K562 (cell line): ENCODE measurements at regions not wholly inside any gene's neighbourhood (a gene's known extent, or its start where the extent isn't known, plus 50 kb on each side); places are given as distances from the start of the nearest gene placed in this dataset.

Source experiments
- ATAC-seq: fragments of 200-7000 bp; cut with Tn5 transposase; 3 replicates; pipeline ENCODE4 v1.9.1; 2020; ENCODE audit warnings: moderate library complexity
- BruUV-seq: library from RNA; stranded (reverse); fragments of 400-500 nt; replicated peaks from 2 replicates; lab custom pipeline; 2021; lab: Mats Ljungman, UMichigan
- CTCF ChIA-PET: fragments of 300-600 bp; formaldehyde crosslinking; extraction: SDS; loops from one replicate; lab custom pipeline; 2021; ENCODE audit warnings: low intra/inter-chr PET ratio; lab: Yijun Ruan, JAX
- POLR2A ChIA-PET: fragments of 300-600, 350-650 bp; sonication (Branson Sonifier 250); formaldehyde crosslinking; extraction: SDS; loops from one replicate; lab custom pipeline; 2021; ENCODE audit warnings: antibody characterized with exemption, inconsistent platforms; lab: Yijun Ruan, JAX
- DNase-seq, 4 experiments: peaks; one replicate each; pipeline versions ENCODE4 v3.0.0 to v3.0.0-alpha.2; 2011 to 2018; ENCODE audit warnings: low spot score in 3 of 4, mixed read lengths in 3 of 4; ENCODE audit errors: extremely low read depth in 1 of 4
- FAIRE-seq: peaks from 2 replicates; lab custom pipeline; 2011; peaks lifted over from hg19 to GRCh38; lab: Jason Lieb, UNC
- H2AFZ ChIP-seq: 2 replicates; pipeline ENCODE4 v1.6.0; 2011; ENCODE audit warnings: low read depth, low read length, control low read depth, inconsistent platforms
- H3K27ac ChIP-seq: fragments of 200-600 bp; 3 replicates; pipeline ENCODE4 v1.8.0; 2011; ENCODE audit warnings: low read depth, mild to moderate bottlenecking, control low read depth, inconsistent platforms, low read length, moderate library complexity, mixed read lengths; ENCODE audit errors: extremely low read depth
- H3K27me3 ChIP-seq, 2 experiments: fragments of 300-600 bp in 1 of 2; 2 replicates in 1 of 2; 3 replicates in 1 of 2; pipeline versions ENCODE4 v1.6.0 to v1.8.0; 2011; ENCODE audit warnings: inconsistent platforms in 2 of 2, low read length in 2 of 2, mild to moderate bottlenecking in 1 of 2, mixed read lengths in 1 of 2, moderate library complexity in 1 of 2; ENCODE audit not compliant: control insufficient read depth in 2 of 2, insufficient read depth in 2 of 2
- H3K36me3 ChIP-seq: fragments of 300-600 bp; 3 replicates; pipeline ENCODE4 v1.8.0; 2011; ENCODE audit warnings: mild to moderate bottlenecking, low read length, inconsistent platforms; ENCODE audit not compliant: control insufficient read depth, insufficient read depth
- H3K4me1 ChIP-seq, 2 experiments: fragments of 200-600 bp in 1 of 2; replicated peaks in 1 of 2; 2 replicates in 1 of 2; 3 replicates in 1 of 2; pipeline versions ENCODE4 v1.5.1 to v1.8.0; 2011; ENCODE audit warnings: inconsistent platforms in 2 of 2, low read length in 2 of 2, mild to moderate bottlenecking in 1 of 2, mixed read lengths in 1 of 2, moderate library complexity in 1 of 2; ENCODE audit not compliant: control insufficient read depth in 2 of 2, insufficient read depth in 2 of 2
- H3K4me2 ChIP-seq: 2 replicates; pipeline ENCODE4 v1.6.1; 2011; ENCODE audit warnings: low read length, control low read depth, inconsistent platforms, mixed read lengths; ENCODE audit not compliant: insufficient read depth
- H3K4me3 ChIP-seq: fragments of 200-600 bp; sonication (generic), shearing (Covaris generic); 2 replicates; pipeline ENCODE4 v1.5.1; 2016; ENCODE audit warnings: control low read depth, inconsistent platforms
- H3K79me2 ChIP-seq: fragments of 200-600 bp; 3 replicates; pipeline ENCODE4 v1.8.0; 2011; ENCODE audit warnings: low read length, inconsistent platforms; ENCODE audit not compliant: control insufficient read depth, insufficient read depth
- H3K9ac ChIP-seq, 2 experiments: 2 replicates each; pipeline versions ENCODE4 v1.6.0 to v1.6.1; 2011; ENCODE audit warnings: low read depth in 2 of 2, low read length in 2 of 2, control low read depth in 1 of 2, inconsistent platforms in 1 of 2, mild to moderate bottlenecking in 1 of 2, mixed read lengths in 1 of 2; ENCODE audit not compliant: insufficient read depth in 1 of 2
- H3K9me1 ChIP-seq: one replicate; pipeline ENCODE4 v1.6.0; 2011; ENCODE audit warnings: inconsistent platforms, mild to moderate bottlenecking, low read length, moderate library complexity; ENCODE audit not compliant: control insufficient read depth, insufficient read depth
- H3K9me3 ChIP-seq: replicated peaks from 2 replicates; pipeline ENCODE4 v1.5.1; 2011; ENCODE audit warnings: low read depth, low read length, inconsistent platforms; ENCODE audit not compliant: control insufficient read depth, insufficient read depth
- H4K20me1 ChIP-seq: replicated peaks from 2 replicates; pipeline ENCODE4 v1.6.1; 2011; ENCODE audit warnings: low read length, inconsistent platforms, mixed read lengths; ENCODE audit not compliant: control insufficient read depth, insufficient read depth
- CEBPG ChIP-seq, 3 experiments: fragments of 200-800 bp in 1 of 3; sonication (Bioruptor generic) in 1 of 3; sonication (generic) in 1 of 3; formaldehyde crosslinking in 1 of 3; IDR thresholded peaks in 2 of 3; conservative IDR thresholded peaks in 1 of 3; 2 replicates each; pipeline versions ENCODE4 v1.6.1 to v1.8.0; 2016 to 2022; ENCODE audit warnings: missing compliant biosample characterization in 2 of 3, missing genetic modification characterization in 2 of 3, mild to moderate bottlenecking in 1 of 3, missing genetic modification reagents in 1 of 3
- FOXJ3 ChIP-seq: sonication (generic); formaldehyde crosslinking; IDR thresholded peaks from 2 replicates; pipeline ENCODE4 v1.4.0; 2020; ENCODE audit warnings: mild to moderate bottlenecking, missing genetic modification reagents
- HSF4 ChIP-seq: fragments of 250-450 bp; sonication (Bioruptor Pico); IDR thresholded peaks from 2 replicates; pipeline ENCODE4 v2.1.2; 2022; ENCODE audit warnings: mild to moderate bottlenecking, moderate library complexity, borderline replicate concordance
- KHSRP ChIP-seq: fragments of 450-650 bp; IDR thresholded peaks from 2 replicates; pipeline ENCODE4 v1.6.1; 2017
- RAD51 ChIP-seq: fragments of 450-650 bp; IDR thresholded peaks from 2 replicates; pipeline ENCODE4 v1.7.1; 2016; ENCODE audit warnings: low read depth, mild to moderate bottlenecking, borderline replicate concordance
- TEAD1 ChIP-seq, 2 experiments: fragments of 450-650 bp in 1 of 2; sonication (generic) in 1 of 2; formaldehyde crosslinking; IDR thresholded peaks; 2 replicates each; pipeline versions ENCODE4 v1.4.0 to v1.8.0; 2020 to 2022; ENCODE audit warnings: mild to moderate bottlenecking in 2 of 2, missing genetic modification reagents in 1 of 2
- TRIM25 ChIP-seq: fragments of 450-650 bp; IDR thresholded peaks from 2 replicates; pipeline ENCODE4 v1.7.0; 2016; ENCODE audit warnings: borderline replicate concordance
- WHSC1 ChIP-seq: IDR thresholded peaks from one replicate; pipeline ENCODE4 v1.6.1; 2012; ENCODE audit warnings: low read length, control low read depth, inconsistent platforms
- ZBTB1 ChIP-seq: sonication (generic); formaldehyde crosslinking; IDR thresholded peaks from 2 replicates; pipeline ENCODE4 v1.8.1; 2023; ENCODE audit warnings: missing genetic modification reagents, low read depth, mild to moderate bottlenecking, borderline replicate concordance
- ZSCAN29 ChIP-seq: fragments of 450-650 bp; IDR thresholded peaks from 2 replicates; pipeline ENCODE4 v1.6.1; 2017
- WGBS: fragments of 100-300 bp; shearing (Covaris generic); methylation state at CpG from one replicate; pipeline ENCODE4 v1.1.6; 2016; ENCODE audit warnings: low coverage, mixed read lengths; ENCODE audit not compliant: insufficient coverage; ENCODE audit errors: missing lambda C conversion rate; 5-methylcytosine and 5-hydroxymethylcytosine counted together
- in situ Hi-C: fragments of 300-500 bp; cut with MboI; formaldehyde crosslinking; loops from 4 replicates; pipeline ENCODE4 v1.15.0; 2018; ENCODE audit warnings: inconsistent platforms, mixed read lengths
- intact Hi-C: fragments of 100-400 bp; cut with micrococcal nuclease; formaldehyde crosslinking; loops from 2 replicates; pipeline ENCODE4 v1.14.2; 2022
- TF ChIP-seq, protein P1 (sequence below): fragments of 200-400 bp; formaldehyde crosslinking; IDR thresholded peaks from 2 replicates; pipeline ENCODE4 v1.6.1; 2017; ENCODE audit warnings: mild to moderate bottlenecking, low read depth, low read length, moderate library complexity
- TF ChIP-seq, protein P2 (sequence below): sonication (generic); formaldehyde crosslinking; IDR thresholded peaks from 2 replicates; pipeline ENCODE4 v1.8.0; 2022; ENCODE audit warnings: mild to moderate bottlenecking, missing genetic modification reagents, borderline replicate concordance

DNA sequence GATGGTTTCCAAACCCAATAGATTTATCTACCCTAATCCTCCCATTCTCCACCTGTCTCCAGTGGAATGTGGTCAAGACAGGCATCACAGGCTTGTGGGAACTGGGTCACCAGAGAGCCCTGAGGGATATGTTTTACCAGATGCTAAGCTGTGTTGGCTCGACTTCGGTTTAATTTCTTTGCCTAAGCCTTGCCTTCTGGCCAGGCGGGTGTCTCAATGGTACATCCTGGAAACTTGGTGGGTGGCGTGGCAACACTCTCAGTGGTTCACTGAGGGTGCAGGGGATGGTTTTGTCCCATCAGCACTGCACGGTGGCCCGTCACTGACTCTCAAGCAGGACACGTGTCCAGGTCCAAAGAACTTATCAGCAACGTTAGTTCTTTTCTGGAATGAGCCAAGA, 192.2 kb downstream of the TENT4A start (continued):
- TF ChIP-seq, protein P1, sequence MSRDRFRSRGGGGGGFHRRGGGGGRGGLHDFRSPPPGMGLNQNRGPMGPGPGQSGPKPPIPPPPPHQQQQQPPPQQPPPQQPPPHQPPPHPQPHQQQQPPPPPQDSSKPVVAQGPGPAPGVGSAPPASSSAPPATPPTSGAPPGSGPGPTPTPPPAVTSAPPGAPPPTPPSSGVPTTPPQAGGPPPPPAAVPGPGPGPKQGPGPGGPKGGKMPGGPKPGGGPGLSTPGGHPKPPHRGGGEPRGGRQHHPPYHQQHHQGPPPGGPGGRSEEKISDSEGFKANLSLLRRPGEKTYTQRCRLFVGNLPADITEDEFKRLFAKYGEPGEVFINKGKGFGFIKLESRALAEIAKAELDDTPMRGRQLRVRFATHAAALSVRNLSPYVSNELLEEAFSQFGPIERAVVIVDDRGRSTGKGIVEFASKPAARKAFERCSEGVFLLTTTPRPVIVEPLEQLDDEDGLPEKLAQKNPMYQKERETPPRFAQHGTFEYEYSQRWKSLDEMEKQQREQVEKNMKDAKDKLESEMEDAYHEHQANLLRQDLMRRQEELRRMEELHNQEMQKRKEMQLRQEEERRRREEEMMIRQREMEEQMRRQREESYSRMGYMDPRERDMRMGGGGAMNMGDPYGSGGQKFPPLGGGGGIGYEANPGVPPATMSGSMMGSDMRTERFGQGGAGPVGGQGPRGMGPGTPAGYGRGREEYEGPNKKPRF: no peak
- TF ChIP-seq ZSCAN29 (no peak), RAD51 (no peak), TRIM25 (no peak), KHSRP (no peak), ZBTB1 (CRISPR knock-in tag) (no peak)

GRCh38 chr5:6905883-6906282, 192.7 kb downstream of the TENT4A start:
- in situ Hi-C loops (no loop called here), intact Hi-C loops (no loop called here)
- ChIA-PET POLR2A (no interaction called here), CTCF (no interaction called here)
- H3K4me2 ChIP-seq: no peak overlapping the region
- FAIRE-seq (no peak), DNase-seq (no peak), ATAC-seq (no peak)
- TF ChIP-seq TEAD1 (CRISPR knock-in tag; IDR thresholded peaks at IDR 0.05) (no peak), FOXJ3 (CRISPR knock-in tag) (no peak), HSF4 (CRISPR knock-in tag) (no peak), WHSC1 (no peak), CEBPG (CRISPR knock-in tag; IDR thresholded peaks at IDR 0.05) (no peak), CEBPG (tag; conservative IDR thresholded peaks at IDR 0.05 in 1 of 2, IDR thresholded peaks at IDR 0.05 in 1 of 2) (peak in 1 of 2 experiments; percentile 53; a peak in 1 of 4 replicates)
- TF ChIP-seq, protein P2, sequence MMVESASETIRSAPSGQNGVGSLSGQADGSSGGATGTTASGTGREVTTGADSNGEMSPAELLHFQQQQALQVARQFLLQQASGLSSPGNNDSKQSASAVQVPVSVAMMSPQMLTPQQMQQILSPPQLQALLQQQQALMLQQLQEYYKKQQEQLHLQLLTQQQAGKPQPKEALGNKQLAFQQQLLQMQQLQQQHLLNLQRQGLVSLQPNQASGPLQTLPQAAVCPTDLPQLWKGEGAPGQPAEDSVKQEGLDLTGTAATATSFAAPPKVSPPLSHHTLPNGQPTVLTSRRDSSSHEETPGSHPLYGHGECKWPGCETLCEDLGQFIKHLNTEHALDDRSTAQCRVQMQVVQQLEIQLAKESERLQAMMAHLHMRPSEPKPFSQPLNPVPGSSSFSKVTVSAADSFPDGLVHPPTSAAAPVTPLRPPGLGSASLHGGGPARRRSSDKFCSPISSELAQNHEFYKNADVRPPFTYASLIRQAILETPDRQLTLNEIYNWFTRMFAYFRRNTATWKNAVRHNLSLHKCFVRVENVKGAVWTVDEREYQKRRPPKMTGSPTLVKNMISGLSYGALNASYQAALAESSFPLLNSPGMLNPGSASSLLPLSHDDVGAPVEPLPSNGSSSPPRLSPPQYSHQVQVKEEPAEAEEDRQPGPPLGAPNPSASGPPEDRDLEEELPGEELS (CRISPR knock-in tag): no peak
- H3K9me1 ChIP-seq: no peaks in the 10 kb centered on the region
- H3K4me3 ChIP-seq: no peak overlapping the region
- H3K9me3 ChIP-seq: no peaks in the 10 kb centered on the region
- H3K9ac ChIP-seq: no peak overlapping the region
- H3K36me3 ChIP-seq: no peaks in the 10 kb centered on the region
- WGBS: 1% methylated on average over 5 of the region's 5 CpGs
- no TSS peak for BruUV-seq
- H3K27me3 ChIP-seq: peaks cover 4 to 12% of the 10 kb centered on the region in 2 experiments; a peak in 3 of 5 replicates
- H3K4me1 ChIP-seq: no peaks in the 10 kb centered on the region
- no peak overlapping the region for H3K27ac ChIP-seq
- no peaks in the 10 kb centered on the region; the same call in 1 of the 2 replicates for H4K20me1 ChIP-seq
- no peaks in the 10 kb centered on the region for H3K79me2 ChIP-seq
- no peak overlapping the region for H2AFZ ChIP-seq
